Hepatic stellate cell (primary cell): ENCODE measurements at regions not wholly inside any gene's neighbourhood (a gene's known extent, or its start where the extent isn't known, plus 50 kb on each side); places are given as distances from the start of the nearest gene placed in this dataset.
"Not testable (repeated sequence)": the region's sequence is repeated elsewhere in the genome, so short reads cannot be mapped to it uniquely, and the experiment has no call there.

ENCODE experiments used
- DNase-seq: peaks from one replicate; pipeline ENCODE4 v3.0.0; 2011; ENCODE audit warnings: low spot score

DNA sequence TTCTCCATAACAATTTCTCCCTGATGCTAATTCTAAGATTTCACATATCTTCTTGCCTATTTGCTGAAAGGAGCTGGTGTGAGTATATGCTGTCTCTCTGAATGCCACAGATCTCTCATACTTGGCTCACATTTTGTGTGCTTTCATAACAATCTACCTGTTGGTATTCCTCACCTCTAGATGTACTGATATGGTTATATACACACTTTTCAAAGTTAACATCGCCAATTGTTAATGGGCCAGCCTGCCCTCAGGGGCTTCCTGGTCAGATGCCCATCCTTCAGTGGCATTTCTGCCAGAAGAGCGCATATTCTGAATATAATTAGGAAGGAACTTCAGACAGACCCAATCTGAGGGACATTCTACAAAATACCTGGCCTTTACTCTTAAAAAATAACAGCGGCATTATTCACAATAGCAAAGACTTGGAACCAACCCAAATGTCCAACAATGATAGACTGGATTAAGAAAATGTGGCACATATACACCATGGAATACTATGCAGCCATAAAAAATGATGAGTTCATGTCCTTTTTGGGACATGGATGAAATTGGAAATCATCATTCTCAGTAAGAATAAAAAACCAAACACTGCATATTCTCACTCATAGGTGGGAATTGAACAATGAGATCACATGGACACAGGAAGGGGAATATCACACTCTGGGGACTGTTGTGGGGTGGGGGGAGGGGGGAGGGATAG, 123.9 kb upstream of the FAT1 start:
- not testable (repeated sequence) for DNase-seq

DNA sequence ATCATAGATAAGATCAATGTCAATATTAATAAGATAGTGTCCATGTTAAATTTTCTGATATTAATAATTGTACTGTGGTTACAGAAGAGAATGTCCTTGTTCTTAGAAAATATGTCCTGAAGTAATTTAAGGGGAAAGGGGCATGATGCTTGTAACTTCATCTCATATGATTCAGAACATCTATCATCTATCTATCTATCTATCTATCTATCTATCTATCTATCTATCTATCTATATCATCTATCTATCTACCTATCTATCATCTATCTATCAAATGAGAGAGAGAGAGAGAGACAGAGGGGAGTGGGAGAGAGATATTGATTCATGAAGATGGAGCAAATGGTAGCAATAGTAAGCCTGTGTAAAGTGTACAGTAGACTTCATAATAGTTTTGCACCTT, 124.8 kb upstream of the FAT1 start:
- no peak for DNase-seq

DNA sequence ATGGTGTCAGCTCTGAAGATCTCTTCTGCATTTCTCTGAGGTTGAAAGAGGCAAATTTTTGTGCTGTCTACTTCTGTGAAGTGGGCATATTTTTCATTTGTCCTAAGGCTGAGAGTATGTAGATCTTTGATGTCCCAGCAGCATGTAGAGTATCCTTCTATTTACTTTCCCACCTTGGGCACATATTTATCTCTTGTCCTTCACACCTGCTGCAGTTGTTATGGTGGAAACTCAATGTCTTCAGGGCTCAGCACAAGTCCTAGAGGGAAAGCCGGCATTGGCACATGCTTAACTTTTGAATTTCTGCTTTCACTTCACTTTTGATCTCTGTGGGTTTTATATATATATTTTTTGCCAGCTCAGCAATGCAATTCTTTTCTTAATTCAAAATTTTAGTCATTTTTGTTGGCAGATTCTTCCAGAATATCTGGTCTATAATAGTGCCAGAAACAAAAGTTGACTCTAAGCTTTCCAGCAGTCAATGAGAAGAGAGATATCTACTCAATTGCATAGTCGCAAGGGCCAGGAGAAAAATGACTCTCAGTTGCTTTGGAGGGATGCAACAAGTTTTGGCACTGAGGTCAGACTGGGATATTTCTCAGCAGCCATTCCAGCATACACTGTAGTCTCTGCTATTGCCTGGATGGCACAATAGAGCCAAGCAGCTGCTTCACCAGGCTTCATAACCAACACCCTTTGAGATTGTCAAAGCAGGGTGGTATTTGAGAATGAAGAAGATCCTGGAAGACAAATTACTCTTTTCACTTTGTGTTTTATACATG, 127.8 kb upstream of the FAT1 start:
- no peak for DNase-seq

DNA sequence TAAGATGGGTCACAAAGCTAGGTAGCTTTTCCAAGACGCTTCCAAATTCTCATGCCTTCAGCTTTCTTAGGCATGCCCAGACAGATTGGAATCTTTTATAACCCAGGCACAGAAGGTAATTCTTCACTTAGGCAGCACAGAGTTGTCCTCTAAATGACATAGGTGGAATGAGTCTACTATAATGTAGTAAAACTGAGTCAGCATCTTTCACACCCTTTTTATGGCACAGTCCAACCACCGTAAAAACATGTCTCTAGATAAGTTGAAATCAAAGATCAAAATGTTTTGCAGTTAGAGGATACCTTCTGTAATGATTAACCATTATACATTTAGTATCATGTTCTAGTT, 128.4 kb upstream of the FAT1 start:
- no peak for DNase-seq

DNA sequence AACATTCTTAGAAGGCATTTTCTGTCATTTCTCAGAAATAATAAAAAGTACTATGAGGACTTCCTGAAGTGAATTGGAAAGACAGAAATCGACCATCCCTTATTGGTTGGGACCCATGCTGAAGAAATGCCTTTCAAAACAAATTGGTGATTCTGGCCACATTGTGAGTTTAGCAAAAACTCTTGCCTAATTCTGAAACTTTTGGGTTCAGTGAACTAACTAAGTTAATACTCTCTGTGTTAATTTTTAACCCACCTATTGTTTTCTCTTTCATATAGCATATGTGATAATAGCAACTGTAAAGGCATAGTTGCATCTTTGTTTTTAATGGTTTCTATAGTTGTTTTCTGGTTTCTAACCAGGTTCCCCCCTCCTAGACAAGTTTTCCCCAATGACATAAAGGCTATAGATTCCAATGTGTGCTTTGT, 129.3 kb upstream of the FAT1 start:
- no peak for DNase-seq

DNA sequence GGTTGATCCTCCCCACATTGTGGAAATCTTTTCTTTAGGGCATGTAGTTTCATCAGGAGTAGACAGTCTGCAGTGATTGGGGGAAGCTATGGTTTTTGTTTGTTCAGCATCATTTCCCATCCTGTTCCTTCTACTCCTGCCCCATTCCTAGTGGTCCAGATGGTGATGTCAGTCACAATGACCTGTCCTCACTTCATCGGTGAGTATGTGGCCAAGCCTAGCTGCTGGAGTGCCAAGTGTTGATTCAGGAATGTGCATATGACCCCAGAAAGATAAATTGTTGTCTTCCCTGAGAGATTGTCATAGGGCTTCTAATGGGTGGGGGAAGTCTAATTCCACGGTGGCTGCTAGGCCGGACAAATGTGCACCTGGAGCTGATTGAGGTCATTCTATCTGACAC, 130.6 kb upstream of the FAT1 start:
- DNase-seq, result no peak

DNA sequence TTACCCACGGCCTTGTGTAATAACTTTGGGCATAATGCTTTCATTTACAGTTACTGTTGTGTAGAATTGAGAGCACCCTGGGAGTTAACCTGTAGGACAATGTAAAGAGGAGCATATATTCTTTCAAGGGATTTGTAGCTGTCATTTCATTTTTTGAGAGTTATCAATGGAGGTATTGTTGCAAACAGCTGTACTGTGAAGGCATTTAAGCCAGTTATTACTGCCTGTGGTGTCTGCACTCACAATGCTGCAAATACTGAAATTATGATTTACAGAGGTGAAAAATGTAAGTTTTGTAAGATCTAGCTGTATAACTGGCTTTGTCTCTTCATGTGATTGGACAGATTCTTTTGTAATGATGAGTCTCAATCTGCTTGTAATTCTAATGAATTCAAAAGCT, 131.5 kb upstream of the FAT1 start:
- no peak for DNase-seq

DNA sequence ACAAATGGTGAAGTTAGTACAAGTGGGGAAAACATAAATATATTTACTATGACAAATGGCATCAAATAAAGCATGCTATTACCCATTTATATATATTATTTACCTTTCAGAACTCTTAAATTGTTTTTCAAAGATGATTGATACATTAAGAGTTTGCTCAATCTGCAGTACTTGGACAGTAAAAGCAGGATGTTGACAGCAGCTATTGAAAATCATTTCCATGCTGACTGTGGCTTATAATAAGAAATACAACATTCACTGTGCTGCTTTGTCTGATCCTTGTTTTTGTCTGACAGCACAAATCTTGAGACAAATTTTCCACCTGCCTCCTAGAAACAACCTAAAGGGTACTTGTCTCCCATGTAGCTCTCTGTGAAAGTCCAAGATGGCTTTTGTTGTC, 134.1 kb upstream of the FAT1 start:
- DNase-seq, result no peak

DNA sequence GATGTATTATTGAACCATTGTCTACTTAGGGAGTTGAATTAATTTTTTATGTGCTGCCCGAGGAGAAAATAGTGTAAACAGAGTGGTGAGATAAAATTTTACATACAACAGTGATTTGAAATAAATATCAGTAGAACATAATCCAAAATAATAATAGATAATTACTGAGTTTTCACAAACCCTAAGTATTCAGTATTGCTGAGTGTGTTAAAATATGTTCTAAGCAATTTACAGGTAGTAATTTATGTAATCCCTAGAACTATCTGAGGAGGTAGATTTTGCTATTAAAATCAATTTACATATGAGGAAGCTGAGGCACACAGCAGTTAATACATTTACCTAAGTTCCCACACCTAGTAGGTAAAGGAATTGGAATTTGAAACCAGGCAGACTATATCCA, 134.7 kb upstream of the FAT1 start:
- DNase-seq, result no peak

DNA sequence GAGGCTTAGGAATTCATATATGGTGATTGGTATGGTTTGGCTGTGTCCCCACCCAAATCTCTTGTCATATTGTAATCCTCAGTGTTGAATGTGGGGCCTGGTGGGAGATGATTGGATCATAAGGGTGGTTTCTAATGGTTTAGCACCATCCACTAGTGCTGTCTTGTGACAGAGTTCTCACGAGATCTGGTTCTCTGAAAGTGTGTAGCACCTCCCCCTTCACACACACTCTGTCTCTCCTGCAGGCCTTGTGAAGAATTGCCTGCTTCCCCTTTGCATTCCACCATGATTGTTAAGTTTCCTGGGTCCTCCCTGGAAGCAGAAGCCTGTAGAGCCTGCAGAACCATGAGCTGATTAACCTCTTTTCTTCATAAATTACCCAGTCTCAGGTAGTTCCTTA, 135.8 kb upstream of the FAT1 start:
- no peak for DNase-seq

DNA sequence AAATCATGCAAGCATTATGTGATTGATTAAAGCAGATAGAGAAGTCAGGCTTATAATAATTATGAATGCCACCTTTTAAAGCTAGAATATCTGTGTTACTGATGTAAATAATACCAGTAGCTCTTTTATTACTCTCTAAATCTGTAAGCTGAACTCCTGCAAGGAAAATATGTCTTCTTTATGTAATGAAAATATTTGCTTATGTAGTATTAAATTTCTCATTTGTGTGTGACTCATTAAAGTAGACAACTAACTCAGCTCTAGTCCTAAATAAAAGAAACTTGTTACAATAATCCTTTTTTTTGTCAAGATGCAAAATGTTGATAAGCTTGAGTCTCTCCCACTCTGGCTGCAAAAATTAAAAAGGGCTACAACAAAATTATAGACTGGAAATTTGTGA, 137.7 kb upstream of the FAT1 start:
- DNase-seq, result no peak

DNA sequence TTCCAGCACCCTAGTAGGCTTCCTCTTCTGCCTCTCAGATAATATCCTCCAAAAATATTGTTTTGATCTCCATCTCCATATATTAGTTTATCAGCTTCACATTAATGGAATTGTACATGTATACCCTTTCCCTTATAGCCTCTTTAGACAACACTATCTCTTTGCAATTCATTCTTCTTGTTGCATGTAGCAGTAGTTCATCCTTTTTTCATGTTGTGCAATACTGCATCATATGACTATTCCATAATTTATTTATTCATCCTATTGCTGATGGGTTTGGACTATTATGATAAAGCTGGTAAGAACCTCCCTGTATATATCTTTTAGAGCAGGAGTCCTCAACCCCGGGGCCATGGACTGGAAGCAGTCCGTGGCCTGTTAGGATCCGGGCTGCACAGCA, 148.2 kb upstream of the FAT1 start:
- DNase-seq, result no peak

DNA sequence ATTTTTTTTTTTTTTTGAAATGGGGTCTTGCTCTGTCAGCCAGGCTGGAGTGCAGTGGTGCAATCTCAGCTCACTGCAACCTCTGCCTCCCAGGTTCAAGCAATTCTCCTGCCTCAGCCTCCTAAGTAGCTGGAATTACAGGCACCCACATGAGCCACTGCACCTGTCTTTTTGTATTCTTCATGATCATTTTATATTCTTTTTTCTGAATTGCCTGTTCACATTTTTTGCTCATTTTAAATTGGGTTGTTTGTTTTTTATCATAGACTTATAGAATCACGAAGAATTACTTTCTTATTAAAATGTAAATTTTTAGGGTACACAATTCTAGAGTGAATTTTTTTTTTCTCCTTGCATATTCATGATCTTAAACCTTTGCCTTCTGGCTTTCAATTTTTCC, 149.4 kb upstream of the FAT1 start:
- not testable (repeated sequence) for DNase-seq

DNA sequence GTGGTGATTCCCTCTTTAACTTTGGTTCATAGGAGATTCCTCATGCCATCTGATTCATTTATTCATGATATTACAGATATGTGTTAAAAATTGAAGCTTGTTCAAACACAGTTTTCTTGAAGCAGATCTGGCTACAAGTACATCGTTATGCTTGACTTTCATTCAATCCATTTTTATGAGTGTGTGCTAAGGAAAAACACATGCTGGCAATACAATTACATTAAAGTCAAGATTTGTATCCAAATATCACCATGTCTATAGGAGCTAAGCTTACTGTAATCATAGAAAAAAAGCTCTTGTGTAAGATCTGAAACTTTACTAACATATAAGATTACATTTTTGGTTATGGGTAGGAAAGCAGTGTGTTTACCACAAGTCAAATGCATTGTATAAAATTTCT, 151.8 kb upstream of the FAT1 start:
- DNase-seq, result no peak

DNA sequence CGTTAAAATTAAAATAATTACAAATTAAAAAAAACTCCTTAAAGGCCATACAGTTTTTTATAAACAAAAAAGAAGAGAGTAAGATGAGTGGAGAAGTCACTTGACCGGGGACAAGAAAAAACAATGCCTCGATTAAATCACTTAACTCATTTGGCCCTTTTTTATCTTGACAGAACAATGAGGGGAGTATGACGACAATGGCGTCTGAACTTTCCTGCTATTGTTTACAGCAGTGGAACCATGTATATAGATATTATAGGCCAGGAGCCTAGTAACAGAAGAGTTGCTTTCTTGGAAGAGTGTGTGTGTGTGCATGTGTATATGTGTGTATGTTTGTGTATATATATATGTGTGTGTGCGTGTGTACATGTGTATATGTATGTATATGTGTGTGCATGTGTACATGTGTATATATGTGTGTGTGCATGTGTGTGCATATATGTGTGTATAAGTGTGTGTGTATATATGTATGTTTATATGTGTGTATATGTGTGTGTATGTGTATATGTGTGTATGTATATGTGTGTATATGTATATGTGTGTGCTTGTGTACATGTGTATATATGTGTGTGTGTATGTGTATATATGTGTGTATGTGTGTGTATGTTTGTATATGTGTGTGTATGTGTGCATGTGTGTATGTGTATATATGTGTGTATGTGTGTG, 153.4 kb upstream of the FAT1 start:
- DNase-seq, result no peak

DNA sequence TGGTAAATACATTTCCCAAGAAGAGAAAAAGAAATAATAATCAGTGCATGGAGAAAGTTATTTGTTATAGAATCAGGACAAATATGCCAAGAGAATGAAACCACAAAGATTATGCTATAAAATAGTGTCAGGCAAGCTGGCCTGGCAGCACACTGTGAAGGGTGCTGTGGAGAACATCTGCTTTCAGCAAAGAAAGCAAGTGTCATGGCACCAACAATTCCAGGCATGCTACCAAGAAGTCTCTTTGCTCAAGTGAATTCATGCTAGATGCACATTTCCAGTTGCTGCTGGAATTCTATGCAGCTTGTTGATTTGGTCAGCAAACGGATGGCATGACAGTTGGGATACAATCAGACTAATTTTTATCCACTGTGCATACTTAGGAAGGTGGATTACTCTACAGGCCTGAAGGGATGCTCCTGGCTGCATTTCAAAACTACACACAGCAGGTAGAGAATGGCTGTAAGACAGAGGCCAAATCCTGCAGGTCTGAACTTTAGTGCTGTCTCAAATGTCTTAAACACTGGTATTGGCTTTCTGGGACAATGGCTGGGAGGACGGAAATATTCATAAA, 154.6 kb upstream of the FAT1 start:
- DNase-seq, result no peak

DNA sequence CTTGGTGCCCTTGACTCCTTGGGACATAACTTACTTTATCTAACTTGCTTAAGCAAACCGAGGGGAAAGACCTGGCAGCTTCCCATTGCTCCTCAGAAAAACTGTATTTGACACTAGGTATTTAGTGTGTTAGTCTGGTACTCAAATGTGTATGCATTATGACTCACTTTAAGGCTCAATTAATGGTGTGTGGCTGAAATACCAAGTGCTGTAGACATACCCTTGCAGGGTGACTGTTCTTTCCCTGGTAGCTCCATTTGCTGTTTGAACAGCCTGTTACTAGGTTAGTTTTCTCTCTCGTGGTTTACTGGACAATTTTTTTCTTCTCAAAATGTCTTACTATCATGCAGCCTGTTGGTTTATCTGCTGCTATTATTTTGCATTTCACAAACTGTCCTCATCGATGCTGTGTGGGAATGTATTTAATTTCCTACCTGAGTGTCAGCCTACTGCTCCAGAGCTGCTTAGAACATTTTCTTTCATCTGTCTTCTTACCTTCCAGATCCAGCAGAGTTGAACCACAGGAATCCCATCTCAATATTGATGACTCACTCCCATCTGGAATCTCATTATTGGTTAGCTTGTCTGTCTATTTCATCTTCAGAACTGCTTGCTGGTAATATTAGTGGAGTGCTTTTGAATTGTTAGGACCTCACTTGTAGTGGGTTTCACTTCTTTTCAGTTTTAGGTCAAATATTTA, 158.0 kb upstream of the FAT1 start:
- DNase-seq, result no peak

DNA sequence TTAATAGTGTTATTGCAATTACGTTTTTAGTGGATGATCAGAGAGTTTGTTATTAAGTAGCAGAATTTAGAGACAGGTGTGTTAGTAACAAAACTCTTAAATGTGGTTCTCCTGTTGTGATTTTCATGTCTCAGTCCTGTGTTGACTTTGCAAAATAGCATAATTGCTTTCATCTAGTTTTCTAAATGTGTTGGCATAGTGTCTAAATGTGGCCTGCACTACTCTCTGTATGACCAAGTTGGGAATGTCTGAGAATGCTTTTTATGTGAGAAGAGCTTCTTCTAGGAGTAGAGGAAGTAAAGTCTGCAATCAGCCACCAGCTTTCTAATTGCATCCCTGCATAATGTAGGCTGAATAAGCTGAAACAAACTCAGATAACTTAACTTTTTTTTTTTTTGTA, 158.6 kb upstream of the FAT1 start:
- no peak for DNase-seq

DNA sequence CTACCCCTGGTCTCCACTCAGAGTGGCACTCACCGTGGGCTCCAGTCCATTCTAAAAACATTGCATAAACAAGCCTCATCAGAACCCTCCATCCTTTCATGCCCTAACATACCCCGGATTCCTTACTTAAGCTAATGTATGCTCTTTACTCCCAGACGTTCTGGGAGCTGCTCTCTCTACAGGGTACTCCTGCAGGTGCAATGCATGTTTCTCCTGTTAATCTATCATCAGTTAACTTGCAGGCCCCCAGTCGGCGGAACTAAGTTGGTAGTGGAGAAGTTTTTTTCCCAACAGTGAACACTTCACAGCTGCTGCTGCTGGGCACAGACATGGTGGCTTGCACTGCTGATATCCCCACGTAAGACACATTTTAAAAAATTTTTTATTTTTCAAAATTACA, 161.6 kb upstream of the FAT1 start:
- DNase-seq, result no peak

DNA sequence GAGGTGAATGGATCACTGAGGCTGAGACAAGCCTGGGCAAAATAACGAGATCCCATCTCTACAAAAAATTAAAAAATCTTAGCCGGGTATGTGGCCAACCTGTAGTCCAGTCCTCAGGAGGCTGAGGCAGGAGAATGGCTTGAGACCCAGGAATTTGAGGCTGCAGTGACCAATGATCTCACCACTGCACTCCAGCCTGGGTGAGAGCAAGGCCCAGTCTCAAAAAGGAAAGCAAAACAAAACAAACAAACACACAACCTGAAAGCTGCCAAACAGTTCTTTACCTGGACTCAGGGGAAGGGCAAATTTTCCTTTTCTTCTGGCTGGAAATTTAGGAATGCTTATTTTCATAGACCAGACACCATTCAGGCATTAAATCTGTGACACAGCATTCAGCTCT, 163.1 kb upstream of the FAT1 start:
- DNase-seq, result no peak

DNA sequence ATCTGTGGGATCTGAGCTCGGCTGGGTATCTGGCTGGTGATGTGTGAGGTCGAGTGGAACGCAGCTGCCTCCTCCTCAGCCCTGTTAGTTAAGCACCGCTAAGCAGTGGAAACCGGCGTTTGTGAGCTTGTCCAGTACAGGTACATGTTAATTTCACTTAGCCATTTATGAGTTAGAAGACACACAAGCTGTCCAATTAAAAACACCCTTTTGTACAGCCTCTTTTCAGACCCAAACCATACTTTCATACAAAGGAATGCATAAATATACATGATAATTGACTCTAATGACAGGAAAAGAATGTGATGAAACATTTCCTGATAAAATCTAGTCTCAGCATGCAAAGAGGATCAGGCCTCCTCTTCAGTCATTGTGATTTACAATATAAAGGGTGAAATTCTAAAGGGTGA, 163.6 kb upstream of the FAT1 start:
- DNase-seq, result no peak

DNA sequence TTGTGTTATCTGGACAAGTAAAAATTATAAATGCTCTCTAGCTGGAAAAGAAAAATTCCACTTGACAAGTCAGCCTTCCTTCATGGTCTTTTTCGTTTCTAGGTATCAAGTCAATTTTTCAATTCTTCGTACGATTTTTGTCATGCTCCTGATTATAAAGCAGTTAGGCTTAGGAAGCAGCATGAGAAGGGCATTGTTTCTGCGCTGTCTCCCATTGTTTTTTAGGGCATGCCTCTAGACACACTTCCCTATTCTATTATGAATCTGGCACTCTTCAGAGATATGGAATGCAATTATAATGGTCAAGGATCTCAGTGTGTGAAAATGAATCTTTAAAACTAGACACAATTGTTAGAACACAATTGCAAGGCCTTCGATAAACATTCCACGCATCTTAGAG, 164.1 kb upstream of the FAT1 start:
- DNase-seq, result no peak
